HepG2 (cell line): ENCODE measurements at regions not wholly inside any gene's neighbourhood (a gene's known extent, or its start where the extent isn't known, plus 50 kb on each side); places are given as distances from the start of the nearest gene placed in this dataset.

Experiments used
- ATAC-seq: fragments of 200-7000 bp; cut with Tn5 transposase; 3 replicates; pipeline ENCODE4 v1.9.1; 2020; ENCODE audit warnings: mild to moderate bottlenecking, moderate library complexity
- BruUV-seq: library from RNA; stranded (reverse); fragments of 400-500 nt; replicated peaks from 2 replicates; lab custom pipeline; 2021; lab: Mats Ljungman, UMichigan
- CTCF ChIA-PET: fragments of 300-600 bp; formaldehyde crosslinking; extraction: SDS; loops from one replicate; lab custom pipeline; 2021; ENCODE audit warnings: low total read pairs, inconsistent platforms, low intra/inter-chr PET ratio; lab: Yijun Ruan, JAX
- POLR2A ChIA-PET: fragments of 350-600 bp; sonication (Branson Sonifier 250); formaldehyde crosslinking; loops from one replicate; lab custom pipeline; 2020; ENCODE audit warnings: antibody characterized with exemption, inconsistent platforms; lab: Yijun Ruan, JAX
- DNase-seq: peaks from one replicate; pipeline ENCODE4 v3.0.0-alpha.2; 2015; ENCODE audit warnings: low spot score
- FAIRE-seq: peaks from 3 replicates; lab custom pipeline; 2011; peaks lifted over from hg19 to GRCh38; lab: Jason Lieb, UNC
- H2AFZ ChIP-seq: one replicate; pipeline ENCODE4 v1.6.1; 2011; ENCODE audit warnings: low read length, inconsistent platforms
- H3K27ac ChIP-seq: fragments of 300-600 bp; 3 replicates; pipeline ENCODE4 v1.8.0; 2011; ENCODE audit warnings: mixed run types, mild to moderate bottlenecking, mixed read lengths, low read length, inconsistent platforms; ENCODE audit not compliant: insufficient read depth; ENCODE audit errors: extremely low read length
- H3K27me3 ChIP-seq, 2 experiments: fragments of 200-600 bp in 1 of 2; 2 replicates in 1 of 2; 3 replicates in 1 of 2; pipeline versions ENCODE4 v1.6.0 to v1.8.0; 2011; ENCODE audit warnings: low read length in 2 of 2, mild to moderate bottlenecking in 2 of 2, moderate library complexity in 2 of 2, inconsistent platforms in 1 of 2; ENCODE audit not compliant: insufficient read depth in 2 of 2, control insufficient read depth in 1 of 2
- H3K36me3 ChIP-seq, 2 experiments: fragments of 200-600 bp in 1 of 2; replicated peaks in 1 of 2; 2 replicates in 1 of 2; 3 replicates in 1 of 2; pipeline versions ENCODE4 v1.5.1 to v1.8.0; 2011; ENCODE audit warnings: low read length in 2 of 2, inconsistent platforms in 1 of 2; ENCODE audit not compliant: insufficient read depth in 2 of 2, control insufficient read depth in 1 of 2
- H3K4me1 ChIP-seq: 2 replicates; pipeline ENCODE4 v1.5.1; 2012; ENCODE audit warnings: low read length, inconsistent platforms; ENCODE audit not compliant: insufficient read depth
- H3K4me2 ChIP-seq: 2 replicates; pipeline ENCODE4 v1.6.0; 2011; ENCODE audit warnings: low read depth, low read length, inconsistent platforms
- H3K4me3 ChIP-seq, 3 experiments: fragments of 200-600 bp in 1 of 3; sonication (generic), shearing (Covaris generic) in 1 of 3; replicated peaks in 1 of 3; 2 replicates each; pipeline ENCODE4 v1.5.1; 2011 to 2016; ENCODE audit warnings: low read length in 3 of 3, inconsistent platforms in 2 of 3, low read depth in 2 of 3, mild to moderate bottlenecking in 2 of 3, control low read depth in 1 of 3, mixed read lengths in 1 of 3; ENCODE audit not compliant: insufficient read depth in 1 of 3
- H3K79me2 ChIP-seq: one replicate; pipeline ENCODE4 v1.6.1; 2011; ENCODE audit warnings: low read length, inconsistent platforms; ENCODE audit not compliant: insufficient read depth
- H3K9ac ChIP-seq: 2 replicates; pipeline ENCODE4 v1.6.0; 2011; ENCODE audit warnings: mild to moderate bottlenecking, low read depth, low read length, inconsistent platforms; ENCODE audit not compliant: insufficient read depth
- H3K9me3 ChIP-seq: 2 replicates; pipeline ENCODE4 v1.5.1; 2012; ENCODE audit warnings: mild to moderate bottlenecking, low read length
- H4K20me1 ChIP-seq: 2 replicates; pipeline ENCODE4 v1.6.0; 2011; ENCODE audit warnings: inconsistent platforms, mild to moderate bottlenecking, low read length, moderate library complexity; ENCODE audit not compliant: insufficient read depth
- MAFG ChIP-seq: sonication (generic); formaldehyde crosslinking; IDR thresholded peaks from 2 replicates; pipeline ENCODE4 v1.5.1; 2020; ENCODE audit warnings: mild to moderate bottlenecking, missing genetic modification reagents
- MTF1 ChIP-seq: sonication (generic); formaldehyde crosslinking; IDR thresholded peaks from 2 replicates; pipeline ENCODE4 v1.5.0; 2020; ENCODE audit warnings: missing genetic modification reagents
- PAX8 ChIP-seq: sonication (generic); formaldehyde crosslinking; IDR thresholded peaks from 2 replicates; pipeline ENCODE4 v1.8.0; 2022; ENCODE audit warnings: mild to moderate bottlenecking, missing genetic modification reagents, borderline replicate concordance
- ZFYVE20 ChIP-seq: sonication (generic); formaldehyde crosslinking; IDR thresholded peaks from 2 replicates; pipeline ENCODE4 v1.8.0; 2023; ENCODE audit warnings: low read depth, mild to moderate bottlenecking, moderate library complexity, missing genetic modification reagents, borderline replicate concordance
- ZNF143 ChIP-seq: sonication (generic); formaldehyde crosslinking; IDR thresholded peaks from 2 replicates; pipeline ENCODE4 v1.4.0; 2020; ENCODE audit warnings: missing genetic modification reagents
- ZNF256 ChIP-seq: sonication (generic); formaldehyde crosslinking; conservative IDR thresholded peaks from 2 replicates; pipeline ENCODE4 v1.4.0; 2020; ENCODE audit warnings: missing genetic modification reagents
- ZNF496 ChIP-seq: sonication (generic); formaldehyde crosslinking; IDR thresholded peaks from 2 replicates; pipeline ENCODE4 v1.8.1; 2023; ENCODE audit warnings: mild to moderate bottlenecking, moderate library complexity, missing genetic modification reagents; ENCODE audit not compliant: insufficient replicate concordance
- ZNF703 ChIP-seq: sonication (generic); formaldehyde crosslinking; IDR thresholded peaks from 2 replicates; pipeline ENCODE4 v1.5.1; 2020; ENCODE audit warnings: missing genetic modification reagents, mild to moderate bottlenecking, moderate library complexity, borderline replicate concordance
- WGBS: methylation state at CpG from one replicate; pipeline ENCODE4 v1.1.6; 2017; ENCODE audit warnings: low lambda C conversion rate; 5-methylcytosine and 5-hydroxymethylcytosine counted together
- in situ Hi-C: cut with HindIII; loops from 2 replicates; pipeline ENCODE4 v1.10.0; 2017; ENCODE audit warnings: low pct_unique_long_range_greater_than_20kb; ENCODE audit not compliant: extremely low pct_ligation_motif_present
- intact Hi-C: fragments of 100-400 bp; cut with micrococcal nuclease; formaldehyde crosslinking; loops from one replicate; pipeline ENCODE4 v1.10.0; 2022; ENCODE audit not compliant: unreplicated experiment
- TF ChIP-seq, protein P1 (sequence below): sonication (generic); formaldehyde crosslinking; IDR thresholded peaks from 2 replicates; pipeline ENCODE4 v1.9.0; 2022; ENCODE audit warnings: low read depth, missing genetic modification reagents
- TF ChIP-seq, protein P2 (sequence below): sonication (generic); formaldehyde crosslinking; IDR thresholded peaks from 2 replicates; pipeline ENCODE4 v1.4.0; 2020; ENCODE audit warnings: missing genetic modification reagents, borderline replicate concordance
- TF ChIP-seq, protein P3 (sequence below): sonication (generic); formaldehyde crosslinking; IDR thresholded peaks from 2 replicates; pipeline ENCODE4 v1.5.0; 2020; ENCODE audit warnings: missing genetic modification reagents
- TF ChIP-seq, protein P4 (sequence below): sonication (generic); formaldehyde crosslinking; IDR thresholded peaks from 2 replicates; pipeline ENCODE4 v1.8.0; 2022; ENCODE audit warnings: mild to moderate bottlenecking, missing genetic modification reagents; ENCODE audit not compliant: insufficient replicate concordance

DNA sequence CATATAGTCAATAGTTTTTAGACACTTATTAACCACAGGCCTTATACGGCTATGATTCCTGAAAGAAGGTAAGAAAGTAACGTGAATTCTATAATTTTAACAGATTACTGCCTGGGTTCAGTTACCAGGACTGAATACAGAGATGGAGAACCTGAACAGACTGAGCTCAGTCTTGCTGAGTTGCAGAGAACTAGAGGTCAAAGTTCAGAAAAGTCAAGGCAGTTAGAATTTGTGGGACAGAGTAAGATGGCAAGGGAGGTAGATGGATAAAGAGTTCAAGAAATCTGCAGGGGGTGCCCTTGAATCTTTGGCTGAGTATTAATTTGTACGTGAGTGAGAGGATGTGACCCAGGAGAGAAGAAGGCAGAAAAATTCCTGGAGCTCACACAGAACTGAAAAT lies 320.1 kb upstream of the MAF start:
- CTCF ChIA-PET, result no interaction called here
- no peak for FAIRE-seq

DNA sequence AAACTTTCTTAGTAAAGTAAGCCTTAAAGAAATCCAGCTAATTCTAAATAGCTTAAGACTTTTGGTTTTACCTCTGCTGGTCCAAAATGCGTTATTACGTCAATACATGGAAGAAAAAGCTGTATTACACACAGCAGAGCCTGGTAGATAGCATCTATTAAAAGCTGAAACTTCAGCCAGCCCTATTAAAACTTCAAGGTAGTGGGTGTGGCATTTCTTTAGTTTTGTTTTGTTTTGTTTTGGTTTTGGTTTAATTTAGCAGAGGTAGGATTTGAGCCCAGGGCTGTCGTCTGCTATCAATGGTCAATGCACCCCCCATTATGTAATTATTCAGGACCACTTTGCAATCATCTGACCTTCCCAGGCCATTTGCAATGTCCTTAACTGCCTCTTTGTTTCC lies 318.4 kb upstream of the MAF start:
- ChIA-PET CTCF (no interaction called here), POLR2A (no interaction called here)
- no peaks in the 10 kb centered on the region for H3K79me2 ChIP-seq
- no peak overlapping the region for H2AFZ ChIP-seq
- no peak overlapping the region for H3K9ac ChIP-seq
- intact Hi-C loops, result no loop called here
- no peak overlapping the region for H3K4me3 ChIP-seq
- no peaks in the 10 kb centered on the region for H4K20me1 ChIP-seq
- no peak for ATAC-seq
- DNase-seq, result no peak
- TF ChIP-seq, protein P1, sequence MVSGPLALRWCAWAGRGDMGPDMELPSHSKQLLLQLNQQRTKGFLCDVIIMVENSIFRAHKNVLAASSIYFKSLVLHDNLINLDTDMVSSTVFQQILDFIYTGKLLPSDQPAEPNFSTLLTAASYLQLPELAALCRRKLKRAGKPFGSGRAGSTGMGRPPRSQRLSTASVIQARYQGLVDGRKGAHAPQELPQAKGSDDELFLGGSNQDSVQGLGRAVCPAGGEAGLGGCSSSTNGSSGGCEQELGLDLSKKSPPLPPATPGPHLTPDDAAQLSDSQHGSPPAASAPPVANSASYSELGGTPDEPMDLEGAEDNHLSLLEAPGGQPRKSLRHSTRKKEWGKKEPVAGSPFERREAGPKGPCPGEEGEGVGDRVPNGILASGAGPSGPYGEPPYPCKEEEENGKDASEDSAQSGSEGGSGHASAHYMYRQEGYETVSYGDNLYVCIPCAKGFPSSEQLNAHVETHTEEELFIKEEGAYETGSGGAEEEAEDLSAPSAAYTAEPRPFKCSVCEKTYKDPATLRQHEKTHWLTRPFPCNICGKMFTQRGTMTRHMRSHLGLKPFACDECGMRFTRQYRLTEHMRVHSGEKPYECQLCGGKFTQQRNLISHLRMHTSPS (CRISPR knock-in tag), result no peak
- TF ChIP-seq, protein P2, sequence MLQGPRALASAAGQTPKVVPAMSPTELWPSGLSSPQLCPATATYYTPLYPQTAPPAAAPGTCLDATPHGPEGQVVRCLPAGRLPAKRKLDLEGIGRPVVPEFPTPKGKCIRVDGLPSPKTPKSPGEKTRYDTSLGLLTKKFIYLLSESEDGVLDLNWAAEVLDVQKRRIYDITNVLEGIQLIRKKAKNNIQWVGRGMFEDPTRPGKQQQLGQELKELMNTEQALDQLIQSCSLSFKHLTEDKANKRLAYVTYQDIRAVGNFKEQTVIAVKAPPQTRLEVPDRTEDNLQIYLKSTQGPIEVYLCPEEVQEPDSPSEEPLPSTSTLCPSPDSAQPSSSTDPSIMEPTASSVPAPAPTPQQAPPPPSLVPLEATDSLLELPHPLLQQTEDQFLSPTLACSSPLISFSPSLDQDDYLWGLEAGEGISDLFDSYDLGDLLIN, result no peak
- no peak for FAIRE-seq
- H3K4me2 ChIP-seq, result no peak overlapping the region
- no peaks in the 10 kb centered on the region for H3K36me3 ChIP-seq
- in situ Hi-C loops, result no loop called here
- 19% methylated on average over 3 of the region's 3 CpGs for WGBS
- H3K9me3 ChIP-seq, result no peaks in the 10 kb centered on the region
- H3K27me3 ChIP-seq, result no peaks in the 10 kb centered on the region
- H3K27ac ChIP-seq, result no peak overlapping the region
- no peaks in the 10 kb centered on the region for H3K4me1 ChIP-seq
- no TSS peak for BruUV-seq

More for the DNA sequence above, 320.1 kb upstream of the MAF start:
- POLR2A ChIA-PET, result no interaction called here
- H3K27ac ChIP-seq, result no peak overlapping the region
- no peak overlapping the region for H3K9ac ChIP-seq
- H3K4me3 ChIP-seq, result no peak overlapping the region
- WGBS, result 31% methylated on average over 3 of the region's 3 CpGs
- no peaks in the 10 kb centered on the region for H3K9me3 ChIP-seq
- no peaks in the 10 kb centered on the region for H3K27me3 ChIP-seq
- BruUV-seq, result no TSS peak
- in situ Hi-C loops (no loop called here), intact Hi-C loops (no loop called here)
- DNase-seq, result no peak
- no peaks in the 10 kb centered on the region for H3K36me3 ChIP-seq
- no peaks in the 10 kb centered on the region for H3K79me2 ChIP-seq
- no peak overlapping the region for H3K4me2 ChIP-seq
- H2AFZ ChIP-seq, result no peak overlapping the region
- TF ChIP-seq ZFYVE20 (CRISPR knock-in tag) (no peak), ZNF143 (CRISPR knock-in tag) (no peak), ZNF496 (CRISPR knock-in tag) (no peak), MAFG (no peak), ZNF256 (CRISPR knock-in tag) (no peak), MTF1 (CRISPR knock-in tag) (no peak), PAX8 (CRISPR knock-in tag) (no peak), ZNF703 (no peak)
- TF ChIP-seq, protein P3, sequence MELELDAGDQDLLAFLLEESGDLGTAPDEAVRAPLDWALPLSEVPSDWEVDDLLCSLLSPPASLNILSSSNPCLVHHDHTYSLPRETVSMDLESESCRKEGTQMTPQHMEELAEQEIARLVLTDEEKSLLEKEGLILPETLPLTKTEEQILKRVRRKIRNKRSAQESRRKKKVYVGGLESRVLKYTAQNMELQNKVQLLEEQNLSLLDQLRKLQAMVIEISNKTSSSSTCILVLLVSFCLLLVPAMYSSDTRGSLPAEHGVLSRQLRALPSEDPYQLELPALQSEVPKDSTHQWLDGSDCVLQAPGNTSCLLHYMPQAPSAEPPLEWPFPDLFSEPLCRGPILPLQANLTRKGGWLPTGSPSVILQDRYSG, result no peak
- TF ChIP-seq, protein P4, sequence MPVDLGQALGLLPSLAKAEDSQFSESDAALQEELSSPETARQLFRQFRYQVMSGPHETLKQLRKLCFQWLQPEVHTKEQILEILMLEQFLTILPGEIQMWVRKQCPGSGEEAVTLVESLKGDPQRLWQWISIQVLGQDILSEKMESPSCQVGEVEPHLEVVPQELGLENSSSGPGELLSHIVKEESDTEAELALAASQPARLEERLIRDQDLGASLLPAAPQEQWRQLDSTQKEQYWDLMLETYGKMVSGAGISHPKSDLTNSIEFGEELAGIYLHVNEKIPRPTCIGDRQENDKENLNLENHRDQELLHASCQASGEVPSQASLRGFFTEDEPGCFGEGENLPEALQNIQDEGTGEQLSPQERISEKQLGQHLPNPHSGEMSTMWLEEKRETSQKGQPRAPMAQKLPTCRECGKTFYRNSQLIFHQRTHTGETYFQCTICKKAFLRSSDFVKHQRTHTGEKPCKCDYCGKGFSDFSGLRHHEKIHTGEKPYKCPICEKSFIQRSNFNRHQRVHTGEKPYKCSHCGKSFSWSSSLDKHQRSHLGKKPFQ, result no peak
- no peak for ATAC-seq
- H3K4me1 ChIP-seq, result no peaks in the 10 kb centered on the region
- no peaks in the 10 kb centered on the region for H4K20me1 ChIP-seq
